AG04450 (cell line): ENCODE measurements at regions not wholly inside any gene's neighbourhood (a gene's known extent, or its start where the extent isn't known, plus 50 kb on each side); places are given as distances from the start of the nearest gene placed in this dataset.
"Not testable (repeated sequence)": the region's sequence is repeated elsewhere in the genome, so short reads cannot be mapped to it uniquely, and the experiment has no call there.

Experiments
- CTCF ChIA-PET: fragments of 300-600, 350-600 bp; formaldehyde crosslinking; extraction: SDS; loops from one replicate; lab custom pipeline; 2022; ENCODE audit warnings: antibody characterized with exemption, inconsistent platforms; lab: Charles Lee
- POLR2A ChIA-PET: fragments of 350-600 bp; formaldehyde crosslinking; extraction: SDS; loops from one replicate; lab custom pipeline; 2021; ENCODE audit warnings: antibody characterized with exemption, inconsistent platforms; lab: Yijun Ruan, JAX
- DNase-seq: peaks from one replicate; pipeline ENCODE4 v3.0.0-alpha.2; 2011; ENCODE audit warnings: low read depth, low spot score
- H3K27ac ChIP-seq: one replicate; pipeline ENCODE4 v1.5.1; 2012; ENCODE audit warnings: low read depth, low read length, control low read depth
- H3K27me3 ChIP-seq: one replicate; pipeline ENCODE4 v1.6.0; 2012; ENCODE audit warnings: low read length; ENCODE audit not compliant: control insufficient read depth, insufficient read depth
- H3K4me3 ChIP-seq: 2 replicates; pipeline ENCODE4 v1.5.1; 2011; ENCODE audit warnings: mild to moderate bottlenecking, low read depth, low read length, control low read depth
- H3K9me3 ChIP-seq: 2 replicates; pipeline ENCODE4 v1.5.1; 2012; ENCODE audit warnings: low read length; ENCODE audit not compliant: control insufficient read depth, insufficient read depth
- TF ChIP-seq, protein P1 (sequence below): IDR thresholded peaks from 2 replicates; pipeline ENCODE4 v1.5.1; 2011; ENCODE audit warnings: low read depth, low read length, control low read depth, inconsistent platforms

DNA sequence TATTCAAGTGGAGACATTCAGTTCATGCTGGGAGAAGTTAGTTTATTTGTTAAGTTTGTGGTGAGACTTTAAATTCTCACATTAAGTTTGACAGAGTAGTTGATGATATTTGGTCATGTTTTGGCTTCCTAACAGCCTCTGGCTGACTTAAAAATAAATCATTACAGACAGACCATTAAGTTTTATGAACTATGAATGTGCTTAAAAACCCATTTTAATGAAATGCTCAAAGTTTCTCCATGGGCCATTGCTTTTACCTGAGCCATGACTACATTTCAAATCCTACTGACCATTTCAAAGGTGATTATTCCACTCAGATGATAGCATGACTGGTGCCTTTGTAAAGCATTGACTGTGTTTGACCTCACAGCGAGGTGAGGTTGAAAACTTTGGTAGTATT is 192.7 kb downstream of the LRRC70 start:
- Histone ChIP-seq H3K27ac (no peak overlapping the region), H3K9me3 (no peaks in the 10 kb centered on the region), H3K4me3 (no peak overlapping the region), H3K27me3 (no peaks in the 10 kb centered on the region)
- TF ChIP-seq, protein P1, sequence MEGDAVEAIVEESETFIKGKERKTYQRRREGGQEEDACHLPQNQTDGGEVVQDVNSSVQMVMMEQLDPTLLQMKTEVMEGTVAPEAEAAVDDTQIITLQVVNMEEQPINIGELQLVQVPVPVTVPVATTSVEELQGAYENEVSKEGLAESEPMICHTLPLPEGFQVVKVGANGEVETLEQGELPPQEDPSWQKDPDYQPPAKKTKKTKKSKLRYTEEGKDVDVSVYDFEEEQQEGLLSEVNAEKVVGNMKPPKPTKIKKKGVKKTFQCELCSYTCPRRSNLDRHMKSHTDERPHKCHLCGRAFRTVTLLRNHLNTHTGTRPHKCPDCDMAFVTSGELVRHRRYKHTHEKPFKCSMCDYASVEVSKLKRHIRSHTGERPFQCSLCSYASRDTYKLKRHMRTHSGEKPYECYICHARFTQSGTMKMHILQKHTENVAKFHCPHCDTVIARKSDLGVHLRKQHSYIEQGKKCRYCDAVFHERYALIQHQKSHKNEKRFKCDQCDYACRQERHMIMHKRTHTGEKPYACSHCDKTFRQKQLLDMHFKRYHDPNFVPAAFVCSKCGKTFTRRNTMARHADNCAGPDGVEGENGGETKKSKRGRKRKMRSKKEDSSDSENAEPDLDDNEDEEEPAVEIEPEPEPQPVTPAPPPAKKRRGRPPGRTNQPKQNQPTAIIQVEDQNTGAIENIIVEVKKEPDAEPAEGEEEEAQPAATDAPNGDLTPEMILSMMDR, result no peak
- ChIA-PET POLR2A (no interaction called here), CTCF (no interaction called here)
- no peak for DNase-seq

DNA sequence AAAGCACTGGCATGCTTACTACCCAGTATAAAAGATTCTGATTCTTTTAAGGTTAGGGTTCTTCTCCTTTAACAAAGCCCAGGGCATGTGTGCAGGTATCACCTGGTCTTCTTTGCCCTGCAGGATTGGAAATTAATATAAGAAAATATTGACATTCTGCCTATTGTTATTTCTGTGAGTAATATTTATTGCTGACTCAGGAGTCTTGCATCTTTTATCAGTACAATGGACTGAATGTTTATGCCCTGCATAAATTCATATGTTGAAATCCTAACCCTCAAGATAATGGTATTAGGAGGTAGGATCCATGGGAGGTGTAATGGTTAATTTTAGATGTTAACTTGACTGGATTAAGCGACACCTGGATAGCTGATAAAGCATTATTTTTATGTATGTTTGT is 189.0 kb downstream of the LRRC70 start:
- ChIA-PET POLR2A (no interaction called here), CTCF (interaction anchor here (1.0 kb wide), 1 partner anchor 11 kb away, joined by 4 read pairs; no protein-coding TSS in a partner anchor)
- Histone ChIP-seq H3K27ac (no peak overlapping the region), H3K9me3 (no peaks in the 10 kb centered on the region), H3K27me3 (no peaks in the 10 kb centered on the region), H3K4me3 (no peak overlapping the region)
- no peak for DNase-seq
- TF ChIP-seq, protein P1, result no peak

DNA sequence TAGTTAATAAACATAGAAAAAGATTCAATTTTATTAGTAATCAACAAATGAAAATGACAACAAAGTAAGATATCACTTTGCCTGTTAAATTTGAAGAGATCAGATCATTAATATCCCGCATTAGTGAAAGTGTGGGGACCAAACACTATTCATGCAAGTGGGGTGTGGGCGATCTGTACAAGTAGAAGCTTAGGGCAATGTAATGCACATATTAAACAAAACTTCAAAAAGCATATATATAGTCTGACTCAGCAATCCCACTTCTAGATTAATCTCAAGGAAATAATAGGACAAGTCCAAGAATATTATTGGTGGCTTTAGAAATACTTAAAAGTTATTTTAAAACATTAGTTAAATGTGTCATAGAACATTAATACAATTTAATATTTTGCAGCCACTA is 188.5 kb downstream of the LRRC70 start:
- CTCF ChIA-PET, result interaction anchor here (0.6 to 1.0 kb wide), 2 partner anchors 12 to 21 kb away, joined by 3 to 4 read pairs; no protein-coding TSS in a partner anchor
- no peak overlapping the region for H3K4me3 ChIP-seq
- no peak for DNase-seq
- no peaks in the 10 kb centered on the region for H3K27me3 ChIP-seq
- POLR2A ChIA-PET, result no interaction called here
- TF ChIP-seq, protein P1, result no peak
- no peaks in the 10 kb centered on the region for H3K9me3 ChIP-seq
- no peak overlapping the region for H3K27ac ChIP-seq

DNA sequence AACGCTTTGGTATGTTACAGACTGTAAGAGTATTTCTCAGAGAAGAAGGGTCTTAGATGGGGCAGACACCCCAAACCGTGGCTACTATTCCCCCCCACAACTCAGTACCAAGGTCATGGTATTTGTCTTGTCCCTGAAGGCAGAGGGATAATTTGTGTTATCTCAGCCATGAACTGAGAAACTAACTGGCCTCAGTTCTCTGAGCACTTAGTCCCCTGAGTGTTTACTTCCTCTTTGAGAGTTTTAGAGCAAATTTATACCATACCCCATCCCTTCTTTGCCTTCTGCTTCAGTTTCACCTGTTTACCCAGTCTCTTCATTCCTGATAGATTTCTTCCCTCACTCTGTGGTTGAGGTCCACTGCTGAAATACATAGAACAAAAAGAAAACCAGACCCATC is 183.9 kb downstream of the LRRC70 start:
- POLR2A ChIA-PET, result no interaction called here
- CTCF ChIA-PET, result no interaction called here
- no peak overlapping the region for H3K4me3 ChIP-seq
- no peak overlapping the region for H3K27ac ChIP-seq
- TF ChIP-seq, protein P1, result no peak
- H3K9me3 ChIP-seq, result no peaks in the 10 kb centered on the region
- H3K27me3 ChIP-seq, result no peaks in the 10 kb centered on the region
- no peak for DNase-seq

DNA sequence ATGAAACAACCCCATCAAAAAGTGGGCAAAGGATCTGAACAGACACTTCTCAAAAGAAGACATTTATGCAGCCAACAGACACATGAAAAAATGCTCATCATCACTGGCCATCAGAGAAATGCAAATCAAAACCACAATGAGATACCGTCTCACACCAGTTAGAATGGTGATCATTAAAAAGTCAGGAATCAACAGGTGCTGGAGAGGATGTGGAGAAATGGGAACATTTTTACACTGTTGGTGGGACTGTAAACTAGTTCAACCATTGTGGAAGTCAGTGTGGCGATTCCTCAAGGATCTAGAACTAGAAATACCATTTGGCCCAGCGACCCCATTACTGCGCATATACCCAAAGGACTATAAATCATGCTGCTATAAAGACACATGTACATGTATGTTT is 179.1 kb downstream of the LRRC70 start:
- POLR2A ChIA-PET, result not testable (repeated sequence)

DNA sequence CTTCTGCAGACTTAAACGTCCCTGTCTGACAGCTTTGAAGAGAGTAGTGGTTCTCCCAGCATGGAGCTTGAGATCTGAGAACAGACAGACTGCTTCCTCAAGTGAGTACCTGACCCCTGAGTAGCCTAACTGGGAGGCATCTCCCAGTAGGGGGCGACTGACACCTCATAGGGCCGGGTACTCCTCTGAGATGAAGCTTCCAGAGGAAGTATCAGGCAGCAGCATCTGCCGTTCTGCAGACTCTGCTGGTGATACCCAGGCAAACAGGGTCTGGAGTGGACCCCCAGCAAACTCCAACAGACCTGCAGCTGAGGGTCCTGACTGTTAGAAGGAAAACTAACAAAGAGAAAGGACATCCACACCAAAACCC is 174.4 kb downstream of the LRRC70 start:
- CTCF ChIA-PET, POLR2A ChIA-PET, DNase-seq, H3K27ac ChIP-seq, H3K27me3 ChIP-seq, H3K9me3 ChIP-seq, H3K4me3 ChIP-seq: not testable (repeated sequence)

More for the DNA sequence above, 179.1 kb downstream of the LRRC70 start:
- H3K9me3 ChIP-seq, H3K27me3 ChIP-seq, DNase-seq, H3K4me3 ChIP-seq, CTCF ChIA-PET, H3K27ac ChIP-seq: not testable (repeated sequence)

DNA sequence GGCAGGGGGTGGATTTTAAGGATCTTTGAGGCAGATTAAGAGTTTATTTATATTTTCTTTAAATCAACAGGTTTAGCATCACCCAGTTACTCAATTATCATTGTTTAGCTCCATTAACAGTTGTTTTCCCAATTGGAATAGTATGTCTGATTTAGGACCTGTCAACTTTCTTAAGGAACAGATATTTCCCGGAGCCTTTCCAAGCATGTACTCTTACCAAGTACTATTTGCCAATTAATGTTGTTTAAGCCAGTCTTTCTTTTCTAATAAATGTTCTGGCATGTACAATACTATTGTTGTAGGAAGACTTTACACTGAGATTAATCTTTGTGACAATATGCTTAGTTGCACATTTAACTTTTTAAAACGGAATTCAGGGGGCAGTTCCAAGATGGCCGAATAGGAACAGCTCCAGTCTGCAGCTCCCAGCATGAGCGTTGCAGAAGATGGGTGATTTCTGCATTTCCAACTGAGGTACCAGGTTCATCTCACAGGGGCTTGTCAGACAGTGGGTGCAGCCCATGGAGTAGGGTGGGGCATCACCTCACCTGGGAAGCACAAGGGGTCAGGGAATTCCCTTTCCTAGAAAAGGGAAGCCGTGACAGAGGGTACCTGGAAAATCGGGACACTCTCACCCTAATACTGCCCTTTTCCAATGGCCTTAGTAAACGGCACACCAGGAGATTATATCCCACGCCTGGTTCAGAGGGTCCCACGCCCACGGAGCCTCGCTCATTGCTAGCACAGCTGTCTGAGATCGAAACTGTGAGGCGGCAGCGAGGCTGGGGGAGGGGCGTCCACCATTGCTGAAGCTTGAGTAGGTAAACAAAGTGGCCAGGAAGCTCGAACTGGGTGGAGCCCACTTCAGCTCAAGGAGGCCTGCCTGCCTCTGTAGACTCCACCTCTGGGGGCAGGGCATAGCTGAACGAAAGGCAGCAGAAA is 173.7 kb downstream of the LRRC70 start:
- DNase-seq, H3K4me3 ChIP-seq, POLR2A ChIA-PET, H3K27me3 ChIP-seq, H3K9me3 ChIP-seq, H3K27ac ChIP-seq: not testable (repeated sequence)
- CTCF ChIA-PET, result interaction anchor here (1.5 kb wide), 1 partner anchor 26 kb away, joined by 3 read pairs; no protein-coding TSS in a partner anchor
